ENCODE measurements at regions not wholly inside any gene's neighbourhood (a gene's known extent, or its start where the extent isn't known, plus 50 kb on each side); places are given as distances from the start of the nearest gene placed in this dataset.

DNA sequence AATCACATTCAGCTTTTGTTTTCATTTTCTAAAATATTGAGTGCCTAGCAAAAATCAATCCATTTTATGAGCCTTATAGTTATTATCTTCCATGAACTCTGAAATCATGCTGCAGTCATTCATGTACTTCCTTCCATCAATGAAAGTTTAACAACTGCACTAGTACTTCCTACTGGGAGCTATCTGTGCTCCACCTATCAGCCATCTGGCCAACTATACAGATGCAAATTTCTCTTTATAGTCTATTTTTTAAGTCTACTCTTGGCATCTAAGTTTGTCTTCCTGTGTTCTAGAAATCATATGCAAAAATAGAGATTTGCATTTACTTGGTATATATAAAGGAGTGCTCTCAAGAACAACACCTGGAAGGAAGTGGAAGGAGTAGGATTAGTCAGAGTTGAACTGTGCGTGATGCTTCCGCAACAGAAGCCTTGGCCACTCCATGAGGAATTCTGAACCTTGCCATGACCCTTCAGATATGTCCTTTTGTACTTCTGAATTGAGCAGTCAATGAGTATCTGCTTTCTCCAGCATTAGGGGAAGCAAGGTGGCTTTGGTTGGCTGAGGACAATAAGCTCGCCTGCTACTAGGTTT is 403.2 kb upstream of the ADAMTS5 start:
- TF ChIP-seq SIN3A (IDR thresholded peaks at IDR 0.05; ENCODE audit: borderline replicate concordance, insufficient read depth, low read depth, low read length) (no peak), POLR2AphosphoS5 (IDR thresholded peaks at IDR 0.05; ENCODE audit: low read depth, low read length) (no peak), TCF7L2 (IDR thresholded peaks at IDR 0.05; ENCODE audit: low read depth, low read length) (no peak)
- TF ChIP-seq, protein P1, sequence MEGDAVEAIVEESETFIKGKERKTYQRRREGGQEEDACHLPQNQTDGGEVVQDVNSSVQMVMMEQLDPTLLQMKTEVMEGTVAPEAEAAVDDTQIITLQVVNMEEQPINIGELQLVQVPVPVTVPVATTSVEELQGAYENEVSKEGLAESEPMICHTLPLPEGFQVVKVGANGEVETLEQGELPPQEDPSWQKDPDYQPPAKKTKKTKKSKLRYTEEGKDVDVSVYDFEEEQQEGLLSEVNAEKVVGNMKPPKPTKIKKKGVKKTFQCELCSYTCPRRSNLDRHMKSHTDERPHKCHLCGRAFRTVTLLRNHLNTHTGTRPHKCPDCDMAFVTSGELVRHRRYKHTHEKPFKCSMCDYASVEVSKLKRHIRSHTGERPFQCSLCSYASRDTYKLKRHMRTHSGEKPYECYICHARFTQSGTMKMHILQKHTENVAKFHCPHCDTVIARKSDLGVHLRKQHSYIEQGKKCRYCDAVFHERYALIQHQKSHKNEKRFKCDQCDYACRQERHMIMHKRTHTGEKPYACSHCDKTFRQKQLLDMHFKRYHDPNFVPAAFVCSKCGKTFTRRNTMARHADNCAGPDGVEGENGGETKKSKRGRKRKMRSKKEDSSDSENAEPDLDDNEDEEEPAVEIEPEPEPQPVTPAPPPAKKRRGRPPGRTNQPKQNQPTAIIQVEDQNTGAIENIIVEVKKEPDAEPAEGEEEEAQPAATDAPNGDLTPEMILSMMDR (IDR thresholded peaks at IDR 0.05): no peak
- TF ChIP-seq, protein P2, sequence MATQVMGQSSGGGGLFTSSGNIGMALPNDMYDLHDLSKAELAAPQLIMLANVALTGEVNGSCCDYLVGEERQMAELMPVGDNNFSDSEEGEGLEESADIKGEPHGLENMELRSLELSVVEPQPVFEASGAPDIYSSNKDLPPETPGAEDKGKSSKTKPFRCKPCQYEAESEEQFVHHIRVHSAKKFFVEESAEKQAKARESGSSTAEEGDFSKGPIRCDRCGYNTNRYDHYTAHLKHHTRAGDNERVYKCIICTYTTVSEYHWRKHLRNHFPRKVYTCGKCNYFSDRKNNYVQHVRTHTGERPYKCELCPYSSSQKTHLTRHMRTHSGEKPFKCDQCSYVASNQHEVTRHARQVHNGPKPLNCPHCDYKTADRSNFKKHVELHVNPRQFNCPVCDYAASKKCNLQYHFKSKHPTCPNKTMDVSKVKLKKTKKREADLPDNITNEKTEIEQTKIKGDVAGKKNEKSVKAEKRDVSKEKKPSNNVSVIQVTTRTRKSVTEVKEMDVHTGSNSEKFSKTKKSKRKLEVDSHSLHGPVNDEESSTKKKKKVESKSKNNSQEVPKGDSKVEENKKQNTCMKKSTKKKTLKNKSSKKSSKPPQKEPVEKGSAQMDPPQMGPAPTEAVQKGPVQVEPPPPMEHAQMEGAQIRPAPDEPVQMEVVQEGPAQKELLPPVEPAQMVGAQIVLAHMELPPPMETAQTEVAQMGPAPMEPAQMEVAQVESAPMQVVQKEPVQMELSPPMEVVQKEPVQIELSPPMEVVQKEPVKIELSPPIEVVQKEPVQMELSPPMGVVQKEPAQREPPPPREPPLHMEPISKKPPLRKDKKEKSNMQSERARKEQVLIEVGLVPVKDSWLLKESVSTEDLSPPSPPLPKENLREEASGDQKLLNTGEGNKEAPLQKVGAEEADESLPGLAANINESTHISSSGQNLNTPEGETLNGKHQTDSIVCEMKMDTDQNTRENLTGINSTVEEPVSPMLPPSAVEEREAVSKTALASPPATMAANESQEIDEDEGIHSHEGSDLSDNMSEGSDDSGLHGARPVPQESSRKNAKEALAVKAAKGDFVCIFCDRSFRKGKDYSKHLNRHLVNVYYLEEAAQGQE (IDR thresholded peaks at IDR 0.05; ENCODE audit: insufficient read depth in 1 of 2, low read depth in 2 of 2, low read length in 1 of 2): no peak
